IMR-90 (cell line): ENCODE measurements at regions not wholly inside any gene's neighbourhood (a gene's known extent, or its start where the extent isn't known, plus 50 kb on each side); places are given as distances from the start of the nearest gene placed in this dataset.

Experiments used
- ATAC-seq: fragments of 200-7000 bp; cut with Tn5 transposase; 2 replicates; pipeline ENCODE4 v1.9.1; 2020; ENCODE audit warnings: low read depth, mild to moderate bottlenecking, moderate library complexity
- BruUV-seq: library from RNA; stranded (reverse); fragments of 400-500 nt; replicated peaks from 2 replicates; lab custom pipeline; 2021; lab: Mats Ljungman, UMichigan
- CTCF ChIA-PET: fragments of 300-600 bp; formaldehyde crosslinking; extraction: SDS; loops from one replicate; lab custom pipeline; 2021; ENCODE audit warnings: antibody characterized with exemption; lab: Yijun Ruan, JAX
- POLR2A ChIA-PET: fragments of 300-600 bp; sonication (Branson Sonifier 250); formaldehyde crosslinking; loops from one replicate; lab custom pipeline; 2022; ENCODE audit warnings: antibody characterized with exemption; ENCODE audit not compliant: unreplicated experiment; lab: Charles Lee
- DNase-seq: peaks from one replicate; pipeline ENCODE4 v3.0.0; 2013
- H2AFZ ChIP-seq: replicated peaks from 2 replicates; pipeline ENCODE3; 2013; ENCODE audit warnings: low read length, mild to moderate bottlenecking; ENCODE audit not compliant: poor library complexity
- H2AK5ac ChIP-seq: 2 replicates; pipeline ENCODE4 v1.6.1; 2013; ENCODE audit warnings: low read depth, low read length, inconsistent platforms
- H2AK9ac ChIP-seq: replicated peaks from 2 replicates; pipeline ENCODE3; 2013; ENCODE audit warnings: mild to moderate bottlenecking, low read depth, low read length, moderate library complexity; ENCODE audit not compliant: poor library complexity
- H2BK120ac ChIP-seq: 2 replicates; pipeline ENCODE4 v1.6.1; 2013; ENCODE audit warnings: low read depth, low read length, inconsistent platforms
- H2BK15ac ChIP-seq: 3 replicates; pipeline ENCODE4 v1.6.1; 2013; ENCODE audit warnings: low read depth, low read length, inconsistent platforms
- H2BK20ac ChIP-seq: 2 replicates; pipeline ENCODE4 v1.6.1; 2013; ENCODE audit warnings: low read depth, mild to moderate bottlenecking, inconsistent platforms, low read length, moderate library complexity
- H2BK5ac ChIP-seq: 2 replicates; pipeline ENCODE4 v1.6.1; 2013; ENCODE audit warnings: mild to moderate bottlenecking, low read depth, low read length, inconsistent platforms; ENCODE audit not compliant: poor library complexity, severe bottlenecking
- H3K14ac ChIP-seq: replicated peaks from 2 replicates; pipeline ENCODE4 v1.6.1; 2013; ENCODE audit warnings: low read depth, low read length, inconsistent platforms
- H3K18ac ChIP-seq: 2 replicates; pipeline ENCODE4 v1.6.1; 2013; ENCODE audit warnings: low read depth, low read length, control low read depth
- H3K23ac ChIP-seq: 2 replicates; pipeline ENCODE4 v1.6.1; 2013; ENCODE audit warnings: low read depth, low read length, inconsistent platforms
- H3K27ac ChIP-seq: 2 replicates; pipeline ENCODE4 v1.5.1; 2013; ENCODE audit warnings: mild to moderate bottlenecking, control low read depth, low read length; ENCODE audit not compliant: insufficient read depth
- H3K27me3 ChIP-seq: 2 replicates; pipeline ENCODE4 v1.6.1; 2013; ENCODE audit warnings: low read length; ENCODE audit not compliant: control insufficient read depth, insufficient read depth
- H3K36me3 ChIP-seq: 2 replicates; pipeline ENCODE4 v1.6.1; 2013; ENCODE audit warnings: low read length, mixed read lengths; ENCODE audit not compliant: control insufficient read depth, insufficient read depth
- H3K4ac ChIP-seq: 2 replicates; pipeline ENCODE4 v1.6.1; 2013; ENCODE audit warnings: low read depth, low read length, inconsistent platforms
- H3K4me1 ChIP-seq: 2 replicates; pipeline ENCODE4 v1.6.1; 2013; ENCODE audit warnings: low read length, mixed read lengths; ENCODE audit not compliant: control insufficient read depth, insufficient read depth
- H3K4me2 ChIP-seq: 2 replicates; pipeline ENCODE4 v1.6.1; 2013; ENCODE audit warnings: low read depth, mild to moderate bottlenecking, control low read depth, low read length, moderate library complexity
- H3K4me3 ChIP-seq: 2 replicates; pipeline ENCODE4 v1.5.1; 2013; ENCODE audit warnings: low read depth, mild to moderate bottlenecking, control low read depth, low read length, moderate library complexity; ENCODE audit not compliant: insufficient read depth
- H3K56ac ChIP-seq: 2 replicates; pipeline ENCODE4 v1.6.1; 2013; ENCODE audit warnings: low read length, inconsistent platforms; ENCODE audit not compliant: insufficient read depth; ENCODE audit errors: extremely low read depth
- H3K79me1 ChIP-seq, 2 experiments: 2 replicates each; pipeline ENCODE4 v1.6.1; 2013; ENCODE audit warnings: low read length in 2 of 2, inconsistent platforms in 1 of 2, low read depth in 1 of 2
- H3K9ac ChIP-seq: 2 replicates; pipeline ENCODE4 v1.6.1; 2013; ENCODE audit warnings: low read depth, low read length, control low read depth
- H3K9me1 ChIP-seq: 2 replicates; pipeline ENCODE4 v1.6.1; 2013; ENCODE audit warnings: low read length, inconsistent platforms; ENCODE audit not compliant: insufficient read depth
- H3K9me3 ChIP-seq: 2 replicates; pipeline ENCODE4 v1.6.1; 2013; ENCODE audit warnings: low read length; ENCODE audit not compliant: control insufficient read depth, insufficient read depth
- H4K20me1 ChIP-seq: 2 replicates; pipeline ENCODE4 v1.6.1; 2013; ENCODE audit warnings: low read length, inconsistent platforms; ENCODE audit not compliant: insufficient read depth
- H4K5ac ChIP-seq: 2 replicates; pipeline ENCODE4 v1.6.1; 2013; ENCODE audit warnings: mild to moderate bottlenecking, low read depth, low read length, control low read depth
- H4K8ac ChIP-seq, 2 experiments: 2 replicates each; pipeline ENCODE4 v1.6.1; 2013; ENCODE audit warnings: low read depth in 2 of 2, low read length in 2 of 2, control low read depth in 1 of 2, inconsistent platforms in 1 of 2
- H4K91ac ChIP-seq: 2 replicates; pipeline ENCODE4 v1.6.1; 2013; ENCODE audit warnings: low read depth, low read length, inconsistent platforms; ENCODE audit not compliant: insufficient read depth
- BHLHE40 ChIP-seq: fragments of 150-350 bp; IDR thresholded peaks from 2 replicates; pipeline ENCODE4 v1.6.1; 2016; ENCODE audit warnings: mild to moderate bottlenecking, low read depth, low read length
- CEBPB ChIP-seq: IDR thresholded peaks from 2 replicates; pipeline ENCODE4 v1.6.1; 2012; ENCODE audit warnings: low read depth, low read length, improper control_type of control experiment
- FOS ChIP-seq: fragments of 150-350 bp; IDR thresholded peaks from 2 replicates; pipeline ENCODE4 v1.6.1; 2016; ENCODE audit warnings: low read depth, low read length
- MAFK ChIP-seq: IDR thresholded peaks from 2 replicates; pipeline ENCODE4 v1.6.1; 2012; ENCODE audit warnings: low read depth, low read length, improper control_type of control experiment
- RAD21 ChIP-seq: IDR thresholded peaks from 2 replicates; pipeline ENCODE4 v1.6.1; 2012; ENCODE audit warnings: low read length, improper control_type of control experiment
- RCOR1 ChIP-seq: IDR thresholded peaks from 2 replicates; pipeline ENCODE4 v1.6.1; 2012; ENCODE audit warnings: mild to moderate bottlenecking, low read length, improper control_type of control experiment; ENCODE audit not compliant: insufficient replicate concordance
- SMC3 ChIP-seq: fragments of 150-350 bp; IDR thresholded peaks from 2 replicates; pipeline ENCODE4 v1.6.1; 2016; ENCODE audit warnings: low read depth, mild to moderate bottlenecking, antibody characterized with exemption, low read length, moderate library complexity
- WGBS, 2 experiments: methylation state at CpG; one replicate each; pipeline versions ENCODE4 v1.1.5 to v1.1.7; 2013; ENCODE audit warnings: missing lambda C conversion rate in 2 of 2; ENCODE audit not compliant: insufficient read length in 1 of 2; ENCODE audit errors: extremely low coverage in 2 of 2; 5-methylcytosine and 5-hydroxymethylcytosine counted together
- dilution Hi-C: fragments of 300-500 bp; cut with HindIII; formaldehyde crosslinking; loops from one replicate; pipeline ENCODE4 v1.14.3; 2018; ENCODE audit warnings: low sequenced_read_pairs; ENCODE audit not compliant: unreplicated experiment
- in situ Hi-C: fragments of 300-500 bp; cut with MboI; formaldehyde crosslinking; loops from 3 replicates; pipeline ENCODE4 v1.14.3; 2019; ENCODE audit warnings: low sequenced_read_pairs, inconsistent platforms, mixed read lengths
- intact Hi-C: fragments of 100-400 bp; cut with micrococcal nuclease; formaldehyde crosslinking; loops from 2 replicates; pipeline ENCODE4 v1.10.0; 2022
- TF ChIP-seq, protein P1 (sequence below): conservative IDR thresholded peaks from 2 replicates; pipeline ENCODE4 v1.5.1; 2012; ENCODE audit warnings: mild to moderate bottlenecking, low read depth, low read length, improper control_type of control experiment

DNA sequence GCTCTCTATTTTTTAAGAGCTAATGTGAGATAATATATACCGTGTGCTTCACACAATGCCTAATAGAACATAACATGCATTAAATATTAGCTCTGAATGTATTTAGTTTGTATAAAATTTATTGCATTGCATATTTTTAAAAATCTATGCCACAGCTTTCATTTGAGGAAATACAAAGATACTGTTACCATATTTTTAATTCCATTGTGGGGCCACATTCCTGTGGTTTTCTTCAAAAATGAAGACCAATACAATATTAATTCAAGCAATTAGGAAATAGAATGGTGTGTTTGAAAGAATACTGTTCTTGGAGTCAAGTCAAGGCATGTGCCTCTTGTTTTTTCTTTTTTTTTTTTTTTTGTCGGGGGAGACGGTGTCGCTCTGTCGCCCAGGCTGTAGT, 95.4 kb upstream of the CADPS start:
- Histone ChIP-seq H3K18ac (no peak overlapping the region), H3K79me1 (no peaks in the 10 kb centered on the region), H2BK20ac (no peak overlapping the region), H3K4me2 (no peak overlapping the region), H3K36me3 (no peaks in the 10 kb centered on the region), H3K9me3 (no peaks in the 10 kb centered on the region), H2AK5ac (no peak overlapping the region), H3K27me3 (no peaks in the 10 kb centered on the region), H3K14ac (no peak overlapping the region), H3K9ac (no peak overlapping the region), H4K8ac (no peak overlapping the region), H4K91ac (no peak overlapping the region), H3K23ac (no peak overlapping the region), H2AK9ac (no peak overlapping the region), H3K4ac (no peak overlapping the region), H3K9me1 (no peaks in the 10 kb centered on the region), H4K5ac (no peak overlapping the region), H3K56ac (no peak overlapping the region), H2BK15ac (no peak overlapping the region), H2BK5ac (no peak overlapping the region), H3K4me3 (no peak overlapping the region), H3K4me1 (no peaks in the 10 kb centered on the region), H3K27ac (no peak overlapping the region), H4K20me1 (no peaks in the 10 kb centered on the region), H2AFZ (no peak overlapping the region), H2BK120ac (no peak overlapping the region)
- ChIA-PET POLR2A (no interaction called here), CTCF (no interaction called here)
- no peak for DNase-seq
- intact Hi-C loops = no loop called here
- in situ Hi-C loops = no loop called here
- TF ChIP-seq MAFK = no peak
- no peak for TF ChIP-seq CEBPB
- TF ChIP-seq, protein P1, sequence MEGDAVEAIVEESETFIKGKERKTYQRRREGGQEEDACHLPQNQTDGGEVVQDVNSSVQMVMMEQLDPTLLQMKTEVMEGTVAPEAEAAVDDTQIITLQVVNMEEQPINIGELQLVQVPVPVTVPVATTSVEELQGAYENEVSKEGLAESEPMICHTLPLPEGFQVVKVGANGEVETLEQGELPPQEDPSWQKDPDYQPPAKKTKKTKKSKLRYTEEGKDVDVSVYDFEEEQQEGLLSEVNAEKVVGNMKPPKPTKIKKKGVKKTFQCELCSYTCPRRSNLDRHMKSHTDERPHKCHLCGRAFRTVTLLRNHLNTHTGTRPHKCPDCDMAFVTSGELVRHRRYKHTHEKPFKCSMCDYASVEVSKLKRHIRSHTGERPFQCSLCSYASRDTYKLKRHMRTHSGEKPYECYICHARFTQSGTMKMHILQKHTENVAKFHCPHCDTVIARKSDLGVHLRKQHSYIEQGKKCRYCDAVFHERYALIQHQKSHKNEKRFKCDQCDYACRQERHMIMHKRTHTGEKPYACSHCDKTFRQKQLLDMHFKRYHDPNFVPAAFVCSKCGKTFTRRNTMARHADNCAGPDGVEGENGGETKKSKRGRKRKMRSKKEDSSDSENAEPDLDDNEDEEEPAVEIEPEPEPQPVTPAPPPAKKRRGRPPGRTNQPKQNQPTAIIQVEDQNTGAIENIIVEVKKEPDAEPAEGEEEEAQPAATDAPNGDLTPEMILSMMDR = no peak
- no peak for TF ChIP-seq RCOR1
- no peak for TF ChIP-seq BHLHE40
- no peak for TF ChIP-seq FOS
- no peak for TF ChIP-seq SMC3
- TF ChIP-seq RAD21 = no peak
- no peak for ATAC-seq
- BruUV-seq = no TSS peak
- WGBS, 2 experiments = no CpG with 5 or more reads among the region's 5 CpGs
- dilution Hi-C loops = no loop called here
